Gastroesophageal sphincter (tissue), 3 donors: ENCODE measurements at regions not wholly inside any gene's neighbourhood (a gene's known extent, or its start where the extent isn't known, plus 50 kb on each side); places are given as distances from the start of the nearest gene placed in this dataset.

Source experiments
- EP300 ChIP-seq: sonication (generic); formaldehyde crosslinking; IDR thresholded peaks from one replicate; pipeline ENCODE4 v1.6.1; 2017; ENCODE audit warnings: antibody characterized with exemption, mild to moderate bottlenecking
- TF ChIP-seq, protein P1 (sequence below), 4 experiments: fragments of 200-600 bp in 2 of 4; fragments of 450-650 bp in 2 of 4; sonication (generic) in 1 of 4; IDR thresholded peaks; one replicate each; pipeline ENCODE4 v1.5.1; 2017 to 2019; ENCODE audit warnings: antibody characterized with exemption in 4 of 4, mild to moderate bottlenecking in 2 of 4, moderate library complexity in 2 of 4

DNA sequence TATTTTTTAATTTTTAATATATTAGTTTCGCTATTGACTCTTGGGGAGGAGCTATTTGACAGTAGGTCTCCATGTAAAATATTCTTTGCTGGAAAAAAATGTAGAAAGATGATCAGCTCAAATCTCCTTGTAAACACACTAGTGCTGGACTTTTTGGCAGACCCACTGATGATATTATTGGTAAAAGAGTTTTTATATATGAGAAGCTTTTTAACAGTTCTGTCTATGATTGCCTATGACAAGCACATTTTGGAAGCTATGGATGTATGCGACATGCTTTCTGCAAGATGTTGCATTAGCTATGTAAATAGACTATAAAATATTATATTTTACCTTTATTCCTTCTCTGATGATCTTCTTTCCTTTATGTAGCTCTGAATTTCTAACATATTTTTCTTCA, 928.5 kb downstream of the DNAJB9 start:
- TF ChIP-seq, protein P1, sequence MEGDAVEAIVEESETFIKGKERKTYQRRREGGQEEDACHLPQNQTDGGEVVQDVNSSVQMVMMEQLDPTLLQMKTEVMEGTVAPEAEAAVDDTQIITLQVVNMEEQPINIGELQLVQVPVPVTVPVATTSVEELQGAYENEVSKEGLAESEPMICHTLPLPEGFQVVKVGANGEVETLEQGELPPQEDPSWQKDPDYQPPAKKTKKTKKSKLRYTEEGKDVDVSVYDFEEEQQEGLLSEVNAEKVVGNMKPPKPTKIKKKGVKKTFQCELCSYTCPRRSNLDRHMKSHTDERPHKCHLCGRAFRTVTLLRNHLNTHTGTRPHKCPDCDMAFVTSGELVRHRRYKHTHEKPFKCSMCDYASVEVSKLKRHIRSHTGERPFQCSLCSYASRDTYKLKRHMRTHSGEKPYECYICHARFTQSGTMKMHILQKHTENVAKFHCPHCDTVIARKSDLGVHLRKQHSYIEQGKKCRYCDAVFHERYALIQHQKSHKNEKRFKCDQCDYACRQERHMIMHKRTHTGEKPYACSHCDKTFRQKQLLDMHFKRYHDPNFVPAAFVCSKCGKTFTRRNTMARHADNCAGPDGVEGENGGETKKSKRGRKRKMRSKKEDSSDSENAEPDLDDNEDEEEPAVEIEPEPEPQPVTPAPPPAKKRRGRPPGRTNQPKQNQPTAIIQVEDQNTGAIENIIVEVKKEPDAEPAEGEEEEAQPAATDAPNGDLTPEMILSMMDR (IDR thresholded peaks at IDR 0.05) = no peak
- TF ChIP-seq EP300 = no peak
